Lung microvascular endothelial cell (primary cell): ENCODE measurements at regions not wholly inside any gene's neighbourhood (a gene's known extent, or its start where the extent isn't known, plus 50 kb on each side); places are given as distances from the start of the nearest gene placed in this dataset.

ENCODE experiments used
- DNase-seq, 2 donors: peaks; one replicate each; pipeline versions ENCODE4 v3.0.0 to v3.0.0-alpha.2; 2010; ENCODE audit warnings: low read depth in 2 of 2

DNA sequence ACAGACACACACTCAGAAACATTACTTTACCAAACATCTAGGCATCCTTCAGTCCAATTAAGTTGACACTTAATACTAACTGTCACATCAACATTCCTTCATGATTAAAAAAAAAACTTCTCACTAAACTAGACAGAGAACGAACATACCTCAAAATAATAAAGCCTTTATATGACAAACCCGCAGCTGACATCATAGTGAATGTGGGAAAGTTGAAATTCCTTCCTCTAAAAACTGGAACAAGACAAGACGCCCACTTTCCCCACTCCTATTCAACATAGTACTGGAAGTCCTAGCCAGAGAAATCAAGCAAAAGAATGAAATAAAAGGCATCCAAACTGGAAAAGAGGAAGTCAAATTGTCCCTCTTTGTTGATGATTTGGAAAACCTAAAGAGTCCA lies 96.9 kb upstream of the PPP1R9A start:
- no peak for DNase-seq

DNA sequence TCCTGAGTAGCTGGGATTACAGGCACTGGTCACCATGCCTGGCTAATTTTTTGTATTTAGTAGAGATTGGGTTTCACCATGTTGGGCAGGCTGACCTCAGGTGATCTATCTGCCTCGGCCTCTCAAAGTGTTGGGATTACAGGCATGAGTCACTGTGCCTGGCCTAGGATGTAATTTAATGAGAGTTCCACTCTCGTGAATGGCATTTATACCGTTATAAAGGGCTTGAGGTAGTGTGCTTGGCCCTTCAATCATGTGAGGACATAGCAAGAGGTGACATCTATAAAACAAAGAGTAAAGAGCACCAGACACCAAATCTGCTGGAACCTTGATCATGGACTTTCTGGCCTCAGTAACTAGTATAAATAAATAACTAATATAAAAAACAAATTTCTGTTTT lies 93.5 kb upstream of the PPP1R9A start:
- DNase-seq: no peak

DNA sequence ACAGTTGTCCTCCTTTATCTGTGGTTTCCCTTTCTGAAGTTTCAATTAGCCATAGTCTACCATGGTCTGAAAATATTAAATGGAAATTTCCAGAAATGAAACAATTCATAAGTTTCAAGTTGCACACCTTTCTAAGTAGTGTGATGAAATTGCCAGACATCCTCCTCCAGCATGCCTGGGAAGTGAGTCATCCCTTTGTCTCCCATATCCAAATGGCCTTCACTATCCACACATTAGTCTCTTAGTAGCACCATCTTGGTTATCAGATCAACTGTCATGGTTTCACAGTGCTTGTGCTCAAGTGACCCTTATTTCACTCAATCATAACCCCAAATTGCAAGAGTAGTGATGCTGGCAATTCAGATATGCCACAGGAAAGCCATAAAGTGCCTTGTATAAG lies 83.4 kb upstream of the PPP1R9A start:
- no peak for DNase-seq

DNA sequence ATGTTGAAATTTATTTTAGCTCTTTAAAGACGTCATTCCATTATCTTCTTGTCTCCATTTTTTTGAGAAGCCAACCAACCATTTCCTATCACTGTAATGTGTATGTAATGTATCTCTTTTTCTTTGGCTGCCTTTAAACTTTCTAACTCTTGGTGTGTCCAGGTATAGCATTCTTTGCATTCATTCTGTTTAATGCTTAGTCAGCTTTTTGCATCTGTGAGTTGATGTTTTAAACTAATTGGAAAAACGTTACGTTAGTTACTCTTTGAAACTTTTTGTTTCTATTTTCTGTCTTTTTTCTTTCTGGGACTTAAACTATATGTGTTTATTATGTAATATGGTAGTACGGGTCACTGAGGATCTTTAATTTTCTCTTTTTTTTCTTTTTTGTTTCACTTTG lies 77.4 kb upstream of the PPP1R9A start:
- DNase-seq: no peak

DNA sequence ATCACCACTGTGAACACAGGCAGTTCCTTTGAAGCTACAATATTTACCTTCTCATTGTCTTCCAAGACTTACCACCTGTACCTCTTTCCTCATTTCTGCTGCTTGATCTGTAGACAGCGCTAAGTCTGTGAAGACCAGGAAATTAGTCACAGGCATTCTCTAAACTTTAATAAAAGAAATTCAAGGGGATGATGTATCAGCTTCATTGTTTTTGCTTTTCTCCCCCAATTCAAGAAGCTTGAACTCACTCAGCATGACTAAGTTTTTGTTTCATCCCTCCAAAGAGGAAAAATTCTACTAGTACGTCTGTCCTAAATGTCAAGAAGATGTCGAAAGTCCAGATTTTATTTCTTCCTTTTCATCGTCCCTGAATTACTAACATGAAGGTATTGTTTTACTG lies 75.3 kb upstream of the PPP1R9A start:
- DNase-seq: no peak

DNA sequence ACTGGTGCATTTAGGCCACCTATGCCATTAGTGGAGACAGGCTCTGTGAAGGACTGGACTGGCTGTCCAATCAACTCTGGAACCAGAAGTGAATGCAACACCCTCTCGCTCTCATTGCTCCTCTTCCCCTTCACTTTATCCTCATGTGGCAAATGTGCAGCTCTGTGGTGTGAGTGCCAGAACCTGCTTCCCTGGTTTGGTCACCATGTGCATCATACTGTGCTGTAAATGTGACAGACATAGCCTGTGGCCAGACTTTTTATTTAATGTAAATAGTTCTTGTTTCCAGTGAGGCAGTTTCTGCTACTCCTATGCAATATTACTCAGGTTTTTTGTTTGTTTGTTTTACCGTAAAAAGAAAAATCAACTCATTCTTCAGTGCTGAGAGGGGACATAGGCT lies 73.0 kb upstream of the PPP1R9A start:
- DNase-seq: no peak

DNA sequence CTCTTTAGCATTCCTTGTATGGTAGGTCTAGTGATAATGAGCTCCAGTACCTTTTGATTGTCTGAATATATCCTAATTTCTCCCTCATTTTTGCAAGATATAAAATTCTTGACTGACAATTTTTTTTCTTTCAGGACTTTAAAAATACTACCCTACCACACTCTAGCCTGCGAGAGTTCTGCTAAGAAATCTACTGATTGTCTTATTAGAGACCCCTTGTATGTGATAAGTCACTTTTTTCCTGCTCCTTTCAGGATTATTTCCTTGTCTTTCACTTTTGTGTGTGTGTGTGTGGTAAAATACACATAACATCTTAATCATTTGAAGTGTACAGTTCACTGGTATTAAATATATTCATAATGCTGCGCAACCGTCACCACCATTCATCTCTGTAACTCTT lies 68.7 kb upstream of the PPP1R9A start:
- no peak for DNase-seq

DNA sequence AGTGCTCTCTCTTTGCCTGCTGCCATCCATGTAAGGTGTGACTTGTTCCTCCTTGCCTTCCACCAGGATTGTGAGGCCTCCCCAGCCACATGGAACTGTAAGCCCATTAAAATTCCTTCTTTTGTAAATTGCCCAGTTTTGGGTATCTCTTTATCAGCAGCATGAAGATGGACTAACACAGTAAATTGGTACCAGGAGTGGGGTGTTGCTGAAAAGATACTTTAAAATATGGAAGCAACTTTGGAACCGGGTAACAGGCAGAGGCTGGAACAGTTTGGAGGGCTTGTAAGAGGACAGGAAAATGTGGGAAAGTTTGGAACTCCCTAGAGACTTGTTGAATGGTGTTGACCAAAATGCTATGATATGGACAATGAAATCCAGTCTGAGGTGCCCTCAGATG lies 63.8 kb upstream of the PPP1R9A start:
- no peak for DNase-seq

DNA sequence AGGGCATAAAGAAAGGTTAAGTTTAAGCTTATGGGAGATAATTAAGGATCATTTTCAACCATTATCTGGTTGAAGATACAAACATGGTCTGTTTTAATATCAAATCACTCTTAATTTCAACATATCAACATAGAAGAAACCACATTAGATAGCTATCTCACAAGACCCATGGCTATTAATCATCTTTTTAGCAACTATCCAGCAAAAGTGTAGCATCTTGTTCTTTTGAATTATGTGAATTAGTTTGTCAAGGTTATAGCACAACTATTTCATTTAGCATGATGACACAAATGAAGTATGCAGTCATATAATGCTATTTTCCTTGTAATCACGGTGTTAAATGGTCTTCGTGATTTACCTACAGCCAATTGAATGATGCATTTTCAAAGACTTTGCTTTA lies 58.9 kb upstream of the PPP1R9A start:
- DNase-seq: no peak

DNA sequence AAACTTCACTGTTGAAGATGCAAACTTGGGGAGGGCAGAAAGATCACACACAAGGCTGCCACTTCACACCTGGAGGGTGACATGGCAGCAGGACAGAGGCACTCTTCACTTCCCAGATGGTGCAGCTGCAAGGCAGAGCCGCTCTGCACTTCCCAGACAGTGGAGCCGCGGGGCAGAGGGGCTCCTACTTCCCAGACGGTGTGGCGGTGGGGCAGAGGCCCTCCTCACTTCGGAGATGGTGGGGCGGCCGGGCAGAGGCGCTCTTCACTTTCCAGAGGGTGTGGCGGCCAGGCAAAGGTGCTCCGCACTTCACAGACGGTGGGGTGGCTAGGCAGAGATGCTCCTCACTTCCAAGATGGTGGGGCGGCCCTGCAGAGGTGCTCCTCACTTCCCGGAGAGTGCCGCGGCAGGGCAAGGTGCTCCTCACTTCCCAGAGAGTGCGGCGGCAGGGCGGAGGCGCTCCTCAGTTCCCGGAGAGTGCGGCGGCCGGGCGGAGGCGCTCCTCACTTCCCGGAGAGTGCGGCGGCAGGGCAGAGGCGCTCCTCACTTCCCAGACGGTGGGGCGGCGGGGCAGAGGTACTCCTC lies 58.3 kb upstream of the PPP1R9A start:
- no peak for DNase-seq

DNA sequence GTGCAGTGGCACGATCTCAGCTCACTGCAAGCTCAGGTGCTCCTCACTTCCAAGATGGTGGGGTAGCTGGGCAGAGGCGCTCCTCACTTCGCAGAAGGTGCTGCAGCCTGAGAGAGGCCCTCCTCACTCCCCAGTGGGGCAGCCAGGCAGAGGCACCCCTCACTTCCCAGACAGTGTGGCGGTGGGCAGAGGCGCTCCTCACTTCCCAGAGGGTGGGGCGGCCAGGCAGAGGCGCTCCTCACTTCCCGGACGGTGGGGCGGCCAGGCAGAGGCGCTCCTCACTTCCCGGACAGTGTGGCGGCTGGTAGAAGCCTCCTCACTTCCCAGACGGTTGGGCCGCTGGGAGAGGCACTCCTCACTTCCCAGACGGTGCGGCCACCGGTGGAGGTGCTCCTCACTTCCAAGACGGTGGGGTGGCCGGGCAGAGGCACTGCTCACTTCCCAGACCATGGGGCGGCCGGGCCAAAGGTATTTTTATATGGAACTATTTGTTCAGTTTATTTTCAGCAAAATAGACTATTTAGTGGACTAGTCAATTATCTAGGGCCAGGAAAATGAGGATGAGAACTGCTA lies 57.7 kb upstream of the PPP1R9A start:
- no peak for DNase-seq

DNA sequence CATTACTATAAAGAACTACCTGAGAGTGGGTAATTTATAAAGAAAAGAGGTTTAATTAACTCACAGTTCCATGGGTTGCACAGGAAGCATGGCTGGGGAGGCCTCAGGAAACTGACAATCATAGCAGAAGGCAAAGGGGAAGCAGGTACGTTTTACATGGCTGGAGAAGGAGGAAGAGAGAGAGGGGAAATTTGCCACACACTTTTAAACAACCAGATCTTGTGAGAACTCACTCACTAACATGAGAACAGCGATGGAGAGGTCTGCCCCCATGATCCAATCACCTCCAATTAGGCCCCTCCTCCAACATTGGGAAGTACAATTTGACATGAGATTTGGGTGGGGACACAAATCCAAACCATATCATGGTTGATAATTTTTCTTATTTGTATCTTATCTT lies 51.8 kb upstream of the PPP1R9A start:
- no peak for DNase-seq

DNA sequence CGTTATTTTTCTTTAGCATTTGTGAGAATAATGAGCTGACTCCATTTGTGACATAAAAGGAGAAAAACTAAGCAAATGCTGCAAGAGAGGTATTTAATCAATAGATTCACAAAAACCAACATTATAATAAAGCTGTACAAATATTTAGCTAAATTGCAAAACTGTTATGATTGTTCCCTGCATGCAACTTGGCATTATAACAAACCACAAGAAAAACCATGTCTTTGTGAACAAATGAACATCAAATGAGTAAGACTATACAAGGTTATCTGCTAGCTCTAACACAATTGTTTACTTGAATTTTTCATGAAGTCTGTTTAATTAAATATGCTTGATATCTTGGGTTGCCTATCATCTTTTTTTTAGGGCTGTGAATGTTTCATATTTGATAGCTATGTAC lies 50.8 kb upstream of the PPP1R9A start:
- DNase-seq: no peak
